IMR-90 (cell line): ENCODE measurements at regions not wholly inside any gene's neighbourhood (a gene's known extent, or its start where the extent isn't known, plus 50 kb on each side); places are given as distances from the start of the nearest gene placed in this dataset.

Experiments used
- ATAC-seq: fragments of 200-7000 bp; cut with Tn5 transposase; 2 replicates; pipeline ENCODE4 v1.9.1; 2020; ENCODE audit warnings: low read depth, mild to moderate bottlenecking, moderate library complexity
- BruUV-seq: library from RNA; stranded (reverse); fragments of 400-500 nt; replicated peaks from 2 replicates; lab custom pipeline; 2021; lab: Mats Ljungman, UMichigan
- CTCF ChIA-PET: fragments of 300-600 bp; formaldehyde crosslinking; extraction: SDS; loops from one replicate; lab custom pipeline; 2021; ENCODE audit warnings: antibody characterized with exemption; lab: Yijun Ruan, JAX
- POLR2A ChIA-PET: fragments of 300-600 bp; sonication (Branson Sonifier 250); formaldehyde crosslinking; loops from one replicate; lab custom pipeline; 2022; ENCODE audit warnings: antibody characterized with exemption; ENCODE audit not compliant: unreplicated experiment; lab: Charles Lee
- DNase-seq: peaks from one replicate; pipeline ENCODE4 v3.0.0; 2013
- H2AFZ ChIP-seq: replicated peaks from 2 replicates; pipeline ENCODE3; 2013; ENCODE audit warnings: low read length, mild to moderate bottlenecking; ENCODE audit not compliant: poor library complexity
- H2AK5ac ChIP-seq: 2 replicates; pipeline ENCODE4 v1.6.1; 2013; ENCODE audit warnings: low read depth, low read length, inconsistent platforms
- H2AK9ac ChIP-seq: replicated peaks from 2 replicates; pipeline ENCODE3; 2013; ENCODE audit warnings: mild to moderate bottlenecking, low read depth, low read length, moderate library complexity; ENCODE audit not compliant: poor library complexity
- H2BK120ac ChIP-seq: 2 replicates; pipeline ENCODE4 v1.6.1; 2013; ENCODE audit warnings: low read depth, low read length, inconsistent platforms
- H2BK15ac ChIP-seq: 3 replicates; pipeline ENCODE4 v1.6.1; 2013; ENCODE audit warnings: low read depth, low read length, inconsistent platforms
- H2BK20ac ChIP-seq: 2 replicates; pipeline ENCODE4 v1.6.1; 2013; ENCODE audit warnings: low read depth, mild to moderate bottlenecking, inconsistent platforms, low read length, moderate library complexity
- H2BK5ac ChIP-seq: 2 replicates; pipeline ENCODE4 v1.6.1; 2013; ENCODE audit warnings: mild to moderate bottlenecking, low read depth, low read length, inconsistent platforms; ENCODE audit not compliant: poor library complexity, severe bottlenecking
- H3K14ac ChIP-seq: replicated peaks from 2 replicates; pipeline ENCODE4 v1.6.1; 2013; ENCODE audit warnings: low read depth, low read length, inconsistent platforms
- H3K18ac ChIP-seq: 2 replicates; pipeline ENCODE4 v1.6.1; 2013; ENCODE audit warnings: low read depth, low read length, control low read depth
- H3K23ac ChIP-seq: 2 replicates; pipeline ENCODE4 v1.6.1; 2013; ENCODE audit warnings: low read depth, low read length, inconsistent platforms
- H3K27ac ChIP-seq: 2 replicates; pipeline ENCODE4 v1.5.1; 2013; ENCODE audit warnings: mild to moderate bottlenecking, control low read depth, low read length; ENCODE audit not compliant: insufficient read depth
- H3K27me3 ChIP-seq: 2 replicates; pipeline ENCODE4 v1.6.1; 2013; ENCODE audit warnings: low read length; ENCODE audit not compliant: control insufficient read depth, insufficient read depth
- H3K36me3 ChIP-seq: 2 replicates; pipeline ENCODE4 v1.6.1; 2013; ENCODE audit warnings: low read length, mixed read lengths; ENCODE audit not compliant: control insufficient read depth, insufficient read depth
- H3K4ac ChIP-seq: 2 replicates; pipeline ENCODE4 v1.6.1; 2013; ENCODE audit warnings: low read depth, low read length, inconsistent platforms
- H3K4me1 ChIP-seq: 2 replicates; pipeline ENCODE4 v1.6.1; 2013; ENCODE audit warnings: low read length, mixed read lengths; ENCODE audit not compliant: control insufficient read depth, insufficient read depth
- H3K4me2 ChIP-seq: 2 replicates; pipeline ENCODE4 v1.6.1; 2013; ENCODE audit warnings: low read depth, mild to moderate bottlenecking, control low read depth, low read length, moderate library complexity
- H3K4me3 ChIP-seq: 2 replicates; pipeline ENCODE4 v1.5.1; 2013; ENCODE audit warnings: low read depth, mild to moderate bottlenecking, control low read depth, low read length, moderate library complexity; ENCODE audit not compliant: insufficient read depth
- H3K56ac ChIP-seq: 2 replicates; pipeline ENCODE4 v1.6.1; 2013; ENCODE audit warnings: low read length, inconsistent platforms; ENCODE audit not compliant: insufficient read depth; ENCODE audit errors: extremely low read depth
- H3K79me1 ChIP-seq, 2 experiments: 2 replicates each; pipeline ENCODE4 v1.6.1; 2013; ENCODE audit warnings: low read length in 2 of 2, inconsistent platforms in 1 of 2, low read depth in 1 of 2
- H3K9ac ChIP-seq: 2 replicates; pipeline ENCODE4 v1.6.1; 2013; ENCODE audit warnings: low read depth, low read length, control low read depth
- H3K9me1 ChIP-seq: 2 replicates; pipeline ENCODE4 v1.6.1; 2013; ENCODE audit warnings: low read length, inconsistent platforms; ENCODE audit not compliant: insufficient read depth
- H3K9me3 ChIP-seq: 2 replicates; pipeline ENCODE4 v1.6.1; 2013; ENCODE audit warnings: low read length; ENCODE audit not compliant: control insufficient read depth, insufficient read depth
- H4K20me1 ChIP-seq: 2 replicates; pipeline ENCODE4 v1.6.1; 2013; ENCODE audit warnings: low read length, inconsistent platforms; ENCODE audit not compliant: insufficient read depth
- H4K5ac ChIP-seq: 2 replicates; pipeline ENCODE4 v1.6.1; 2013; ENCODE audit warnings: mild to moderate bottlenecking, low read depth, low read length, control low read depth
- H4K8ac ChIP-seq, 2 experiments: 2 replicates each; pipeline ENCODE4 v1.6.1; 2013; ENCODE audit warnings: low read depth in 2 of 2, low read length in 2 of 2, control low read depth in 1 of 2, inconsistent platforms in 1 of 2
- H4K91ac ChIP-seq: 2 replicates; pipeline ENCODE4 v1.6.1; 2013; ENCODE audit warnings: low read depth, low read length, inconsistent platforms; ENCODE audit not compliant: insufficient read depth
- BHLHE40 ChIP-seq: fragments of 150-350 bp; IDR thresholded peaks from 2 replicates; pipeline ENCODE4 v1.6.1; 2016; ENCODE audit warnings: mild to moderate bottlenecking, low read depth, low read length
- CEBPB ChIP-seq: IDR thresholded peaks from 2 replicates; pipeline ENCODE4 v1.6.1; 2012; ENCODE audit warnings: low read depth, low read length, improper control_type of control experiment
- CHD1 ChIP-seq: IDR thresholded peaks from 2 replicates; pipeline ENCODE4 v1.6.1; 2012; ENCODE audit warnings: low read depth, low read length, improper control_type of control experiment
- FOS ChIP-seq: fragments of 150-350 bp; IDR thresholded peaks from 2 replicates; pipeline ENCODE4 v1.6.1; 2016; ENCODE audit warnings: low read depth, low read length
- MAFK ChIP-seq: IDR thresholded peaks from 2 replicates; pipeline ENCODE4 v1.6.1; 2012; ENCODE audit warnings: low read depth, low read length, improper control_type of control experiment
- MAZ ChIP-seq: IDR thresholded peaks from 2 replicates; pipeline ENCODE4 v1.6.1; 2012; ENCODE audit warnings: low read depth, mild to moderate bottlenecking, low read length, improper control_type of control experiment, moderate library complexity, borderline replicate concordance
- MXI1 ChIP-seq: IDR thresholded peaks from 2 replicates; pipeline ENCODE4 v1.6.1; 2012; ENCODE audit warnings: low read depth, mild to moderate bottlenecking, low read length, moderate library complexity, borderline replicate concordance
- NFE2L2 ChIP-seq: fragments of 150-350 bp; IDR thresholded peaks from 2 replicates; pipeline ENCODE4 v1.6.1; 2016; ENCODE audit warnings: low read depth, mild to moderate bottlenecking, low read length
- POLR2A ChIP-seq: IDR thresholded peaks from 2 replicates; pipeline ENCODE4 v1.6.1; 2012; ENCODE audit warnings: mild to moderate bottlenecking, low read depth, low read length
- RAD21 ChIP-seq: IDR thresholded peaks from 2 replicates; pipeline ENCODE4 v1.6.1; 2012; ENCODE audit warnings: low read length, improper control_type of control experiment
- RCOR1 ChIP-seq: IDR thresholded peaks from 2 replicates; pipeline ENCODE4 v1.6.1; 2012; ENCODE audit warnings: mild to moderate bottlenecking, low read length, improper control_type of control experiment; ENCODE audit not compliant: insufficient replicate concordance
- RFX5 ChIP-seq: IDR thresholded peaks from 2 replicates; pipeline ENCODE4 v1.8.0; 2012; ENCODE audit warnings: low read depth, mild to moderate bottlenecking, low read length, moderate library complexity
- SMC3 ChIP-seq: fragments of 150-350 bp; IDR thresholded peaks from 2 replicates; pipeline ENCODE4 v1.6.1; 2016; ENCODE audit warnings: low read depth, mild to moderate bottlenecking, antibody characterized with exemption, low read length, moderate library complexity
- WGBS, 2 experiments: methylation state at CpG; one replicate each; pipeline versions ENCODE4 v1.1.5 to v1.1.7; 2013; ENCODE audit warnings: missing lambda C conversion rate in 2 of 2; ENCODE audit not compliant: insufficient read length in 1 of 2; ENCODE audit errors: extremely low coverage in 2 of 2; 5-methylcytosine and 5-hydroxymethylcytosine counted together
- dilution Hi-C: fragments of 300-500 bp; cut with HindIII; formaldehyde crosslinking; loops from one replicate; pipeline ENCODE4 v1.14.3; 2018; ENCODE audit warnings: low sequenced_read_pairs; ENCODE audit not compliant: unreplicated experiment
- in situ Hi-C: fragments of 300-500 bp; cut with MboI; formaldehyde crosslinking; loops from 3 replicates; pipeline ENCODE4 v1.14.3; 2019; ENCODE audit warnings: low sequenced_read_pairs, inconsistent platforms, mixed read lengths
- intact Hi-C: fragments of 100-400 bp; cut with micrococcal nuclease; formaldehyde crosslinking; loops from 2 replicates; pipeline ENCODE4 v1.10.0; 2022
- TF ChIP-seq, protein P1 (sequence below): conservative IDR thresholded peaks from 2 replicates; pipeline ENCODE4 v1.5.1; 2012; ENCODE audit warnings: mild to moderate bottlenecking, low read depth, low read length, improper control_type of control experiment
- TF ChIP-seq, protein P2 (sequence below): fragments of 150-350 bp; IDR thresholded peaks from 2 replicates; pipeline ENCODE4 v1.6.1; 2016; ENCODE audit warnings: low read depth, mild to moderate bottlenecking, low read length, moderate library complexity, borderline replicate concordance

DNA sequence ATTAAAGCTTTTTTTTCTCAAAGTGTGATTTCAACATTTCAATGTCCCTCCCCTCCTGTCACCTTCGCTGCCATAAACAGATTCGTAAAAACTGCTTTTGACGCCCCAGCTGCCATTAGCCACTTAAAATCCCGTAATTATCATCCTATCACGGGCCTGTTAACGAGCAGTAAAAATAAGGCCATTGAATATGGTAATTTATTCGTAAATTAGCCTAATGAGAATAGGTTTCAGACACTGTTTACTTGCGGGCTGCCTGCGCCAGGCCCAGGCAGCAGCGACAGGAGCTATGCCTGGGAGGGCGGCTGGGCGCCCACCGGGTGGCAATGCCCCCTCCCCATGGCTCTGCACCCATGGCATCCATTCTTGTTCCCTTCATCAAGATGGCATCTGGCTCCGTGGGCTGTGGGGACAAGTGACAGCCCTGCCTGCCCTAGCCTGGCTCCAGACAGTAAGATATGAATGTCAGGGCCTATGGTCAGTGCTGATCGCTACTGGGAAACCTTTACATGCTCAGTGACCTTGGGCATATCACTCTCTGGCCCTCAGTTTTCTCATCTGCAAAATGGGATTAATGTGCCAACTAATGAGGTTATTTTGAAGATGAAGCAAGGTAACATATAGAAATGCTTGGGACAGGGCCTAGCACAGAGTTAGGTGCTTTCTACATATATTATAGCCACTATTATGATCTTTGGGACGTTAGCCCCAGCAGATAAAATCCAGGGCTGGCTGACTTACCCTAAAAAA lies 500.8 kb downstream of the MN1 start:
- Histone ChIP-seq H4K5ac (no peak overlapping the region), H3K9ac (no peak overlapping the region), H3K27me3 (peaks cover 37% of the 10 kb centered on the region), H2AK9ac (no peak overlapping the region), H2AK5ac (no peak overlapping the region), H3K4ac (no peak overlapping the region), H3K4me1 (peaks cover 3% of the 10 kb centered on the region; the same call in 1 of the 2 replicates), H3K27ac (no peak overlapping the region), H3K14ac (no peak overlapping the region), H2BK120ac (no peak overlapping the region), H2AFZ (no peak overlapping the region), H4K20me1 (no peaks in the 10 kb centered on the region), H2BK20ac (no peak overlapping the region), H3K4me2 (no peak overlapping the region), H3K18ac (no peak overlapping the region), H4K8ac (no peak overlapping the region), H2BK15ac (no peak overlapping the region), H3K9me1 (no peaks in the 10 kb centered on the region), H3K9me3 (no peaks in the 10 kb centered on the region; the same call in 1 of the 2 replicates), H3K36me3 (no peaks in the 10 kb centered on the region), H4K91ac (no peak overlapping the region), H3K23ac (no peak overlapping the region), H3K56ac (no peak overlapping the region), H2BK5ac (no peak overlapping the region), H3K4me3 (no peak overlapping the region), H3K79me1 (no peaks in the 10 kb centered on the region)
- 93% methylated on average over 6 of the region's 16 CpGs; no CpG with 5 or more reads in 1 of the 2 experiments for WGBS, 2 experiments
- ATAC-seq (no peak), DNase-seq (no peak)
- CTCF ChIA-PET, result no interaction called here
- BruUV-seq, result no TSS peak
- in situ Hi-C loops (no loop called here), intact Hi-C loops (no loop called here), dilution Hi-C loops (no loop called here)
- POLR2A ChIA-PET, result no interaction called here
- TF ChIP-seq RAD21 (no peak), CHD1 (no peak), POLR2A (no peak), RCOR1 (no peak), NFE2L2 (no peak), MAFK (no peak), FOS (no peak), CEBPB (no peak), MXI1 (no peak), BHLHE40 (no peak), MAZ (no peak), SMC3 (no peak), RFX5 (no peak)
- TF ChIP-seq, protein P1, sequence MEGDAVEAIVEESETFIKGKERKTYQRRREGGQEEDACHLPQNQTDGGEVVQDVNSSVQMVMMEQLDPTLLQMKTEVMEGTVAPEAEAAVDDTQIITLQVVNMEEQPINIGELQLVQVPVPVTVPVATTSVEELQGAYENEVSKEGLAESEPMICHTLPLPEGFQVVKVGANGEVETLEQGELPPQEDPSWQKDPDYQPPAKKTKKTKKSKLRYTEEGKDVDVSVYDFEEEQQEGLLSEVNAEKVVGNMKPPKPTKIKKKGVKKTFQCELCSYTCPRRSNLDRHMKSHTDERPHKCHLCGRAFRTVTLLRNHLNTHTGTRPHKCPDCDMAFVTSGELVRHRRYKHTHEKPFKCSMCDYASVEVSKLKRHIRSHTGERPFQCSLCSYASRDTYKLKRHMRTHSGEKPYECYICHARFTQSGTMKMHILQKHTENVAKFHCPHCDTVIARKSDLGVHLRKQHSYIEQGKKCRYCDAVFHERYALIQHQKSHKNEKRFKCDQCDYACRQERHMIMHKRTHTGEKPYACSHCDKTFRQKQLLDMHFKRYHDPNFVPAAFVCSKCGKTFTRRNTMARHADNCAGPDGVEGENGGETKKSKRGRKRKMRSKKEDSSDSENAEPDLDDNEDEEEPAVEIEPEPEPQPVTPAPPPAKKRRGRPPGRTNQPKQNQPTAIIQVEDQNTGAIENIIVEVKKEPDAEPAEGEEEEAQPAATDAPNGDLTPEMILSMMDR, result no peak
- TF ChIP-seq, protein P2, sequence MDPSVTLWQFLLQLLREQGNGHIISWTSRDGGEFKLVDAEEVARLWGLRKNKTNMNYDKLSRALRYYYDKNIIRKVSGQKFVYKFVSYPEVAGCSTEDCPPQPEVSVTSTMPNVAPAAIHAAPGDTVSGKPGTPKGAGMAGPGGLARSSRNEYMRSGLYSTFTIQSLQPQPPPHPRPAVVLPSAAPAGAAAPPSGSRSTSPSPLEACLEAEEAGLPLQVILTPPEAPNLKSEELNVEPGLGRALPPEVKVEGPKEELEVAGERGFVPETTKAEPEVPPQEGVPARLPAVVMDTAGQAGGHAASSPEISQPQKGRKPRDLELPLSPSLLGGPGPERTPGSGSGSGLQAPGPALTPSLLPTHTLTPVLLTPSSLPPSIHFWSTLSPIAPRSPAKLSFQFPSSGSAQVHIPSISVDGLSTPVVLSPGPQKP, result no peak
